ENCODE measurements at regions not wholly inside any gene's neighbourhood (a gene's known extent, or its start where the extent isn't known, plus 50 kb on each side); places are given as distances from the start of the nearest gene placed in this dataset.

- Mint-ChIP-seq H3K36me3 (peaks cover 4 to 19% of the 10 kb centered on the region in 2 donors), H3K4me3 (no peak overlapping the region), H3K4me1 (peaks cover 49 to 62% of the 10 kb centered on the region in 2 donors), H3K27me3 (peaks cover 10 to 21% of the 10 kb centered on the region in 2 donors), H3K9me3 (peaks cover 0 to 3% of the 10 kb centered on the region in 2 donors), H3K27ac (peak overlapping the region; percentile 97)
- ATAC-seq (replicated peaks), result peak in 1 of 2 donors; percentile 2
- DNase-seq, result no peak
These were observed 204.0 kb downstream of the ARL4C start for GRCh38 chr2:234292962-234293243.

GRCh38 chr2:234292205-234292961, 204.5 kb downstream of the ARL4C start:
- peak; percentile 54 to 56 for ATAC-seq (replicated peaks)
- Mint-ChIP-seq H3K4me1 (peaks cover 49 to 62% of the 10 kb centered on the region in 2 donors), H3K4me3 (peak overlapping the region; percentile 30), H3K9me3 (peaks cover 0 to 3% of the 10 kb centered on the region in 2 donors), H3K36me3 (peaks cover 4 to 19% of the 10 kb centered on the region in 2 donors), H3K27ac (peak overlapping the region; percentile 97), H3K27me3 (peaks cover 10 to 21% of the 10 kb centered on the region in 2 donors)
- peak; percentile 47 for DNase-seq

DNA sequence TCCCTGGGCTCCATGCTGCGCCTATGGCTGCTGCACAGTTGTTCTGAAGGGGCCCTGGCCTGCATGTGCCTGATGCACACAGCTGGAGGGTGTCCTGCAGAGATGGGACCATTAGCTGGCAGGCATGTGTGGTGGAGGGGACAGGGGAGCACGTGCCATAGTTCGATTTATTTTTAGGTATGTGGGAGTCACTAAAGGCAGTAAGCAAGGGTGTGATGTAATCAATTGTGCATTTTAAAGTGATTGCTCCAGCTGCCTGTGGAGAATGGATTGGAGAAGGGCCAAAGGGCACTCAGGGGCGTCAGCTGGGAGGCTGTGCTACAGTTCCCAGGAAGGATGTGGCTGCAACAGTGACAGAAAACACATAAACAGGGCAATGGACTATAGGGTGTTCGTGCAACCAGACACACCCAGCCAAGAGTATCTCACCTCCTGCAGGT, 205.1 kb downstream of the ARL4C start:
- ATAC-seq (replicated peaks), result peak; percentile 30 to 35
- Mint-ChIP-seq H3K9me3 (peaks cover 0 to 3% of the 10 kb centered on the region in 2 donors), H3K27me3 (peaks cover 10 to 19% of the 10 kb centered on the region in 2 donors), H3K4me3 (peak overlapping the region; percentile 30 to 39), H3K27ac (peak overlapping the region; percentile 97), H3K36me3 (peaks cover 4 to 19% of the 10 kb centered on the region in 2 donors), H3K4me1 (peaks cover 49 to 62% of the 10 kb centered on the region in 2 donors)
- no peak for DNase-seq

DNA sequence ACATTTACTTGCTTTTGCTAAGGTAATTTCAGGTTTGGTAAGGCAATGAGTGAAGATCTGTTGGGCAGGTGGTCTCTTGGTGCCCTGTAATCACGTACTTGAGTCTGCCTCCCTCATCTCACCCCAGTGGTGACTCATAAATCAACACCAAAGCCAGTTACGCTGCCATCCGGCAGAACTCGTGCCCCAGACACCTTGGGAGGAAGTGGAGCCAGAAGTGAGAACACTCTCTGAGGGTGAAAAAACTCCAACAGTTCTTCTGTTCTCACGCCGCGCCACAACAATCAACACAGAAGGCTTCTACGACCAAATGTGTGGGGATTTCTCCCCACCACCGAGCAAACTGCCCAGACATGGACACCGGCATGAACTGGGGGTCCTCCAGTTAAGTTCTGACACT, 206.2 kb downstream of the ARL4C start:
- peaks cover 5 to 13% of the 10 kb centered on the region in 2 donors for H3K27me3 Mint-ChIP-seq
- peaks cover 41 to 53% of the 10 kb centered on the region in 2 donors for H3K4me1 Mint-ChIP-seq
- ATAC-seq (replicated peaks) (peak; percentile 88 to 91), DNase-seq (peak; percentile 87)
- peaks cover 0 to 3% of the 10 kb centered on the region in 2 donors for H3K9me3 Mint-ChIP-seq
- peak overlapping the region; percentile 29 to 53 for H3K4me3 Mint-ChIP-seq
- H3K36me3 Mint-ChIP-seq, result peaks cover 4 to 19% of the 10 kb centered on the region in 2 donors
- peak overlapping the region; percentile 97 for H3K27ac Mint-ChIP-seq

DNA sequence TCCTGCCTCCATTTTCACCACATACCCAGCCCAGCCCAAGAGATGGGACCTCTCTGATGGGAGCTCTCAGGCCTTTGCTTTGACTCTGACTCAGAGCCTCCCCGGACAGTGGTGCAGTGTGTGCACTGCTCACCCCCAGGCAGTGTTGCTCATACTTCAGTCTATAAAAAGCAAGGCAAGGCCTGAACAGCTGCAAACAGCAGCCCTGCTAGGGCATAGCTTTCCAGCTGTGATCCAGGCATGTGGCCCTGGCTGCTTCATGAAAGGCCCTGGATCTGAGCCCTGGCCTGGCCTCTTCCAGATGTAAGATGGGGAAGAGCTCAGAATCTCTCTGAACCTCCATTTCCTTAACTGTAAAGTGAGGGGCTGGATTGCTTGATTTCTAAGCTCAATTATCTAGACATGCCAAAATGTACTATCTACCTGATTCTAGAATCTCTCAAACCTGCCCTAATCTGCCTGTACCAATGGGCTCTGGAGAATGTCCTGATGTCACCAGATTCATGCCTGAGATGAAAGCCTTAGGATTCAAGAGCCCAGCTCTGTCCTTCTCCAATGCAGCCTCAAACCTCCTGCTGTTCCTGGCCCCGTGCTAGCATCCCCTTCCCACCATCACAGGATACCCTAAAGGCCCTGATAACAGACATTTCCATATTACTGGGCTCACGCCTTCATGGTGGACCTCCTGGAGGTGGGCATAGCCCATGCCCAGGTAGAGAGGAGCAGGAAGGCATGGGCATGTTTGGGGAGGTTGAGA, 206.9 kb downstream of the ARL4C start:
- H3K9me3 Mint-ChIP-seq, result peaks cover 0 to 3% of the 10 kb centered on the region in 2 donors
- H3K4me3 Mint-ChIP-seq, result peak overlapping the region in 1 of 2 donors; percentile 53
- peak; percentile 24 to 42 for ATAC-seq (replicated peaks)
- H3K27me3 Mint-ChIP-seq, result peaks cover 5 to 11% of the 10 kb centered on the region in 2 donors
- peaks cover 4 to 19% of the 10 kb centered on the region in 2 donors for H3K36me3 Mint-ChIP-seq
- H3K4me1 Mint-ChIP-seq, result peaks cover 41 to 52% of the 10 kb centered on the region in 2 donors
- no peak for DNase-seq
- H3K27ac Mint-ChIP-seq, result peak overlapping the region; percentile 97

DNA sequence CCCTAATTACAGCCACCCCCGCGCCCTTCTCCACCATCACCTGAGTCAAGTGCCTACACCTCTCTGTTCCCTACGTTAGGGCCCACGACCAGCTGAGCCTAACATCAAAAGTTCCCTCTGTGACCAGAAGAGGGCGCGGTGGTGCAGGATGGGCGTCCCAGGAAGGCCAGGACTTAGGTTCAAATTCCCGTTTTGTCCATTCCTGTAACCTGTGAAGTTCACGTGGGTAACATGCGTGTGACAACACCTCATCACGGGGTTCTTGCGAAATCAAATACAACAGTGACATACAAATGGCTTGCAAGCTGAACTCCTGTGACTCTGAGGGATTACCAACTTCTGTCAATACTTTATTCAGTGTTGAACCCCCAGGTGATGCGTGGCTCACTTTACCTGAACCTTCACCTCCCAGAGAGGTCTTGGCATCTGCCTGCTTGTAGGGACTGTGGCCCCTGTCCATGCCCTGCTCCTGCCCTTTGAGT, 207.9 kb downstream of the ARL4C start:
- no peak for ATAC-seq (replicated peaks)
- H3K36me3 Mint-ChIP-seq, result peaks cover 4 to 18% of the 10 kb centered on the region in 2 donors
- DNase-seq, result peak; percentile 51
- H3K27me3 Mint-ChIP-seq, result peaks cover 9 to 11% of the 10 kb centered on the region in 2 donors
- peaks cover 0 to 3% of the 10 kb centered on the region in 2 donors for H3K9me3 Mint-ChIP-seq
- peak overlapping the region; percentile 97 for H3K27ac Mint-ChIP-seq
- peaks cover 39 to 50% of the 10 kb centered on the region in 2 donors for H3K4me1 Mint-ChIP-seq
- H3K4me3 Mint-ChIP-seq, result no peak overlapping the region

DNA sequence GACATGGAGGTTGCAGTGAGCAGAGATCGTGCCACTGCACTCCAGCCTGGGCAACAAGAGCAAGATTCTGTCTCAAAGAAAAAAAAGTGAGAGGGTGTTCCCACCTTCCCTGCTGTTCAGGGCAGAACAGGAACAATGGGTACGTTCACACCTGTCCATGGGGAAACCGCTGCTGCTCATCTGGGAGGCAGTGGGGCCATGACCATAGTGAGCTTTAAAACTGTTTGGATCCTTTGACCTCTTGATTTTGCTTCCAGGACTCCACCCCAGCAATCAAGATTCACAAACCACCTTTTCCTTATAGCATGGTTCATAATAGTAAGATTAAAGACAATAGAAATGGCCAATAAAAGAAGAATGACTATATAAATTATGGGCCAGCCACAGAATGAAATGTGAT, 209.2 kb downstream of the ARL4C start:
- H3K4me3 Mint-ChIP-seq, result no peak overlapping the region
- H3K27ac Mint-ChIP-seq, result no peak overlapping the region
- H3K9me3 Mint-ChIP-seq, result peaks cover 0 to 3% of the 10 kb centered on the region in 2 donors
- ATAC-seq (replicated peaks) (no peak), DNase-seq (no peak)
- peaks cover 3 to 15% of the 10 kb centered on the region in 2 donors for H3K36me3 Mint-ChIP-seq
- peaks cover 38 to 44% of the 10 kb centered on the region in 2 donors for H3K4me1 Mint-ChIP-seq
- peaks cover 13 to 15% of the 10 kb centered on the region in 2 donors for H3K27me3 Mint-ChIP-seq

- Mint-ChIP-seq H3K9me3 (peaks cover 0 to 3% of the 10 kb centered on the region in 2 donors), H3K27ac (no peak overlapping the region), H3K36me3 (peaks cover 4 to 10% of the 10 kb centered on the region in 2 donors), H3K27me3 (peaks cover 17 to 20% of the 10 kb centered on the region in 2 donors), H3K4me3 (no peak overlapping the region), H3K4me1 (peaks cover 31 to 37% of the 10 kb centered on the region in 2 donors)
- no peak for ATAC-seq (replicated peaks)
- no peak for DNase-seq
These were observed 209.9 kb downstream of the ARL4C start for GRCh38 chr2:234286956-234287355.

DNA sequence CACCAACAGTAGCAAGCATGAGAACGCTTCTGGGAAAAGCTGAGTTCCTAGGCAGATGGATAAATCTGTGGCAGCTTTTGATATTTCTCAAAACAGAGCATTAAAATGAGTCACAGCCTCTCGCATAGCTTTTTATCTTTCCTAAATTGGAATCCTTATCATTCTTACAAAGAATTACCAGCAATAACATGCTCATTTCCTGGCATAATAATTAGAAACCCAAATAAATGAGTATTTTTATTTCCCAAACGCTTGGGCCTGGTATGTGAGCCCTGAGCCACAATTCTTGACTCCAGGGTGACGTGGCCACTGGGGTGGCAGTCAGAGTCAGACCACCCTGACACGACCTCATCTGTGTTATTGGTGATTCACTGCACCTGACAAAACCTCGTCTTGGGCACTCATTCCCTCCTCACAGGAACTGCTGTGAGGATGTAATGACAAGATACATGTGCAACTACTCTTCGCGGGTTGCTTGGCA, 210.7 kb downstream of the ARL4C start:
- Mint-ChIP-seq H3K36me3 (peaks cover 1 to 6% of the 10 kb centered on the region in 2 donors), H3K27ac (no peak overlapping the region), H3K9me3 (no peaks in the 10 kb centered on the region), H3K4me3 (no peak overlapping the region), H3K4me1 (peaks cover 25 to 29% of the 10 kb centered on the region in 2 donors), H3K27me3 (peaks cover 19 to 20% of the 10 kb centered on the region in 2 donors)
- ATAC-seq (replicated peaks) (no peak), DNase-seq (no peak)

- Mint-ChIP-seq H3K4me1 (peaks cover 21 to 23% of the 10 kb centered on the region in 2 donors), H3K36me3 (peaks cover 1 to 6% of the 10 kb centered on the region in 2 donors), H3K27ac (no peak overlapping the region), H3K9me3 (no peaks in the 10 kb centered on the region), H3K27me3 (peaks cover 24 to 25% of the 10 kb centered on the region in 2 donors), H3K4me3 (no peak overlapping the region)
- ATAC-seq (replicated peaks), result no peak
- DNase-seq, result no peak
These were observed 211.3 kb downstream of the ARL4C start for GRCh38 chr2:234285541-234285940.

GRCh38 chr2:234279637-234280036, 217.2 kb downstream of the ARL4C start:
- H3K9me3 Mint-ChIP-seq, result peaks cover 0 to 7% of the 10 kb centered on the region in 2 donors

DNA sequence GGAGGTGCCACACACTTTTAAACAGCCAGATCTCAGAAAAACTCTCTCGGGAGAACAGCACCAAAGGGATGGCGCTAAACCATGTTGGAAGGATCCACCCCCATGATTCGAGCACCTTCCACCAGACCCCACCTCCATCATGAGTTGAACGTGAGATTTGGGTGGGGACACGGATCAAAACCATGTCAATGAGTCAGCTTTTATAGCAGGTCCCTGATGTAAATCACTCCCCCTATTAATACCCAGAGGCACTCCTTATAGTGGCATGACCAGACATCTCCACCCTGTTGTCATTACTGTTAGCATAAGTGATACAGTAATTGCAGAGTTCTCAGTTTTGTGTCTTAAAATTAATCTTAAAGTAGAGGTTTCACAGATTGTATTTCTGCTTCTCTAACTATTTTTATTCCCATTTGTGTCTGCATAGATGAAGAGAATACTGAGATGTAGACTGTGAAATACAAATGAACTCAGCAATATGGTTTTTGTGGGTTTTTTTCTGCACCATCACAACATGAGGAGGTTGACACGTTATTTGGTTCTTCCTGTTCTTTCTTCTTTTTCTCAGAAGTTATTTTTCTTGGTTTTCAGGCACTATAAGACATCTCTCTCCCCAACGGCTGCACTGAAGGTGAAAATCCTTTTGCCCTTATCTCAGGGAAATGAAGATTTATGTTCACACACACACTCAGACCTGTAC, 218.2 kb downstream of the ARL4C start:
- no peak for DNase-seq
- no peak overlapping the region for H3K4me3 Mint-ChIP-seq
- no peak overlapping the region for H3K27ac Mint-ChIP-seq
- no peak for ATAC-seq (replicated peaks)
- peaks cover 6 to 8% of the 10 kb centered on the region in 2 donors for H3K4me1 Mint-ChIP-seq
- H3K27me3 Mint-ChIP-seq, result peaks cover 35 to 54% of the 10 kb centered on the region in 2 donors
- H3K9me3 Mint-ChIP-seq, result peaks cover 0 to 7% of the 10 kb centered on the region in 2 donors
- peaks cover 0 to 3% of the 10 kb centered on the region in 2 donors for H3K36me3 Mint-ChIP-seq

More at GRCh38 chr2:234279637-234280036, 217.2 kb downstream of the ARL4C start:
- DNase-seq (no peak), ATAC-seq (replicated peaks) (no peak)
- Mint-ChIP-seq H3K36me3 (peaks cover 0 to 1% of the 10 kb centered on the region in 2 donors), H3K27ac (no peak overlapping the region), H3K27me3 (peaks cover 32 to 45% of the 10 kb centered on the region in 2 donors), H3K4me1 (peaks cover 0 to 3% of the 10 kb centered on the region in 2 donors), H3K4me3 (no peak overlapping the region)

DNA sequence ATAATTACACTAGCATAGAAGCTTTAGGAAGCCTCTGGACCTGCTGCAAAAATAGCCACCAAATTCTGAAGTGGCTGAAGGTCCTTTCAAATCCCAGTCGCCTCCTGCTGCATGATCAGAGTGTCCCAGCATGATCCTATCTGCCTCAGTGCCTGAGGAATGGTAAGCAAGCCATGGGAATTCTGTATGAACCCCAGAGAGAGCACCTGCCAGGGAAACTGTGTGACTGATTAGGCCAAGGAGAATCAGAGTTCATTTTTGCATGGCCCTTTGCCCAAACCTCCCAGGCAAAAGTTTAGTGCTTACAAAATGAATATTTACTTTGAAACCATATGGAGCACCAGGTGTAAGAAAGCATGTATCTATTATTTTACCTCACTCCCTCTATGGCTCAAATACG, 221.4 kb downstream of the ARL4C start:
- DNase-seq (no peak), ATAC-seq (replicated peaks) (no peak)
- H3K27ac Mint-ChIP-seq, result no peak overlapping the region
- H3K4me3 Mint-ChIP-seq, result no peak overlapping the region
- peaks cover 26 to 51% of the 10 kb centered on the region in 2 donors for H3K27me3 Mint-ChIP-seq
- H3K4me1 Mint-ChIP-seq, result peaks cover 6 to 12% of the 10 kb centered on the region in 2 donors
- peaks cover 0 to 2% of the 10 kb centered on the region in 2 donors for H3K36me3 Mint-ChIP-seq
- H3K9me3 Mint-ChIP-seq, result peaks cover 0 to 7% of the 10 kb centered on the region in 2 donors
